Sciatic nerve (tissue), 2 donors: ENCODE measurements at regions not wholly inside any gene's neighbourhood (a gene's known extent, or its start where the extent isn't known, plus 50 kb on each side); places are given as distances from the start of the nearest gene placed in this dataset.

ENCODE experiments used
- ATAC-seq: fragments of 200-7000 bp; cut with Tn5 transposase; one replicate; pipeline ENCODE4 v1.9.1; 2020; ENCODE audit warnings: mild to moderate bottlenecking, moderate library complexity
- DNase-seq: peaks from one replicate; pipeline ENCODE4 v3.0.0-alpha.2; 2020; ENCODE audit warnings: low spot score
- intact Hi-C: fragments of 100-400 bp; cut with DNase I; formaldehyde crosslinking; loops from one replicate; pipeline ENCODE4 v1.14.2; 2022
- donor health status: DM: no; HTN: no; CAD: no.
- donor health status: DM: no; HTN: no; CAD: no.

- intact Hi-C loops, result no loop called here
- DNase-seq (no peak), ATAC-seq (no peak)
Measured at GRCh38 chr13:62358646-62358932, 942.9 kb upstream of the PCDH20 start.

GRCh38 chr13:62357887-62358645, 942.4 kb upstream of the PCDH20 start:
- intact Hi-C loops, result no loop called here
- DNase-seq (no peak), ATAC-seq (no peak)

- intact Hi-C loops, result no loop called here
- ATAC-seq (no peak), DNase-seq (no peak)
Measured at GRCh38 chr13:62356977-62357376, 941.3 kb upstream of the PCDH20 start.

DNA sequence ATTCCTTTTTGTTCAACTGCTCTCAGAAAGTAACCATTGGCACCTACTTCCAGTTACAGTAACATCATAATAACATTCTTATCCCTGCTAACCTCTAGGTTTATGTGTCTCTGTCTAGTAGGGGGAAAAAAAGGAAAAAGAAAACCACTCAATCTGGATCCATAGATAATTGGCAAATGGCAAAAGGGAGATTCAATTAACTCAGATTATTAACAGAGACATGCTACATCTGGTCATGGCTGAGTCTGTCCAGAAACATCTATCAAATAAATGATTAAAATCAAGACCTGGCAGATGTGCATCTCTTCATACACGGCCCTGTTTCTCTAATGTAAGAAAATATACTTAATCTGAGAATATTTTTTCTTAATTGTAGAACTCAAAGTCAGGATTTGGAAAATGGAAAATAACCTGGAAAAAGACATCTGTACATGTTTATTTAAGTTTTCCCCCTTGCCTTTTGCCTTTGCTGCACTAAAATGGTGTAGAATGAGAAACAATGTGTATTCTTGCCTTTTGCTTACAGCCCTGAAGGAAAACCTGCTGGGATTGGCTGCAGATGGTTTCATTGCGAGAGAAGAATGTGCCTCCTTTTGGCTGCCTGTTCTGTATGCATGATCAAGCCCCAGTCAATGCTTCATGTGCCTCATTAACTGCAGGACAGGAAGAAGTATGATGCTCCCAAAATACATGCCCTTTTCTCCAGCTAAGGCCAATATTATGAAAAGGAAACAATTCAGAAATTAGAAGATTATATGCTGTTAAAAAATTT, 921.6 kb upstream of the PCDH20 start:
- intact Hi-C loops, result no loop called here
- no peak for ATAC-seq
- DNase-seq, result no peak

DNA sequence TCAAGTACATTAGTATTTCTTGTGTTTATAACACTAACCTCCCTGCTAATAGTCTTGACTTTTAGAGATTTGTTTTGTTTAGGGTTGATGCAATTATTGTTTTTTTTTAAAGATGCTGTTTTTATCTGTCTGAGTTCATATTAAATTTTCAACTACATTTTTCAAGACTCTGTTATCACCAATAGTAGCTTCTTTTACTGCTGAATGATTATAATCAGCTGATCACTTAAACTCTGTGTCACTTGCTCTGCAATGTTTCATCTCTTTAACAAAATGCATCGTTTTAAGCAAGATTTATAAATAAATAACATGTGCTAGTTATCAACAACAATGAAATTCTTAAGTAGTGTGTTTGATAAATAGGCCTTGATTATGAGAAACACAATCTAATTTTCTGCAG, 920.9 kb upstream of the PCDH20 start:
- no peak for DNase-seq
- intact Hi-C loops, result no loop called here

GRCh38 chr13:62333466-62333865, 917.8 kb upstream of the PCDH20 start:
- intact Hi-C loops, result no loop called here
- ATAC-seq (no peak), DNase-seq (no peak)

More for the DNA sequence above, 920.9 kb upstream of the PCDH20 start:
- ATAC-seq, result no peak

DNA sequence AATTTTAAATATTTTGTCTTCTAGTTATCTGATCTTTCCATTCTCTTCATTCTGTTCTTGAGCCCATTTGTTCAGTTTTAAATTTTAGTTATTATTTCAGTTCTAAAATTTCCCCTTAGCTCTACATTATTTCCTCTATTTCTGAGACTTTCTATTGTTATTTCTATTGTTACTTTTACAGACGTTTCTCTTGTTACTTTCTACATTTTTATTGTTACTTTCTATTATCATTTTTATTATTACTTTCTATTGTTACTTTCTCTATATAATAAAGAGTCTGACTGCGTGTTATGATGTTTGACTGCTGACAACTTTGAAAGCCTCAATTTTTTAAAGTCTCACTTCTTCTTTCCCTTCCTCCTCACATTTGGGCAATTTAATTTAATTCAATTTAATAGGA, 915.7 kb upstream of the PCDH20 start:
- ATAC-seq (no peak), DNase-seq (no peak)
- intact Hi-C loops, result no loop called here

DNA sequence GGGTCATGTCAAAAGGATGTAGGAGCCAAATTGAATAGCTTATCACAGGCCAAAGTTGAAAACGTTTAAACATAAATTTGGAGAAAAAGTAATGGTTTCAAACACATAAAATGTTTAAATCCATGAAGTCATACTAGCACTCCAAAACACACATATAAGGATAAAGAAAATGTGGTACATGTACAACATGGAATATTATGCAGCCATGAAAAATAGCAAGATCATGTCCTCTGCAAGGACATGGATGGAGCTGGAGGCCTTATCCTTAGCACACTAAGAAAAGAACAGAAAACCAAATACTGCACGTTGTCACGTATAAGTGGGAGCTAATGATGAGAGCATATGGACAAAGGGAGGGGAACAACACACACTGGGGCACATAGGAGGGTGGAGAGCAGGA, 911.7 kb upstream of the PCDH20 start:
- intact Hi-C loops, result no loop called here
- no peak for DNase-seq
- no peak for ATAC-seq

GRCh38 chr13:62324842-62325241, 909.2 kb upstream of the PCDH20 start:
- intact Hi-C loops, result no loop called here
- DNase-seq, result no peak

GRCh38 chr13:62321895-62322294, 906.2 kb upstream of the PCDH20 start:
- no peak for ATAC-seq
- intact Hi-C loops, result no loop called here
- DNase-seq, result no peak

More at GRCh38 chr13:62324842-62325241, 909.2 kb upstream of the PCDH20 start:
- no peak for ATAC-seq

GRCh38 chr13:62321139-62321538, 905.5 kb upstream of the PCDH20 start:
- ATAC-seq, result no peak
- intact Hi-C loops, result no loop called here

DNA sequence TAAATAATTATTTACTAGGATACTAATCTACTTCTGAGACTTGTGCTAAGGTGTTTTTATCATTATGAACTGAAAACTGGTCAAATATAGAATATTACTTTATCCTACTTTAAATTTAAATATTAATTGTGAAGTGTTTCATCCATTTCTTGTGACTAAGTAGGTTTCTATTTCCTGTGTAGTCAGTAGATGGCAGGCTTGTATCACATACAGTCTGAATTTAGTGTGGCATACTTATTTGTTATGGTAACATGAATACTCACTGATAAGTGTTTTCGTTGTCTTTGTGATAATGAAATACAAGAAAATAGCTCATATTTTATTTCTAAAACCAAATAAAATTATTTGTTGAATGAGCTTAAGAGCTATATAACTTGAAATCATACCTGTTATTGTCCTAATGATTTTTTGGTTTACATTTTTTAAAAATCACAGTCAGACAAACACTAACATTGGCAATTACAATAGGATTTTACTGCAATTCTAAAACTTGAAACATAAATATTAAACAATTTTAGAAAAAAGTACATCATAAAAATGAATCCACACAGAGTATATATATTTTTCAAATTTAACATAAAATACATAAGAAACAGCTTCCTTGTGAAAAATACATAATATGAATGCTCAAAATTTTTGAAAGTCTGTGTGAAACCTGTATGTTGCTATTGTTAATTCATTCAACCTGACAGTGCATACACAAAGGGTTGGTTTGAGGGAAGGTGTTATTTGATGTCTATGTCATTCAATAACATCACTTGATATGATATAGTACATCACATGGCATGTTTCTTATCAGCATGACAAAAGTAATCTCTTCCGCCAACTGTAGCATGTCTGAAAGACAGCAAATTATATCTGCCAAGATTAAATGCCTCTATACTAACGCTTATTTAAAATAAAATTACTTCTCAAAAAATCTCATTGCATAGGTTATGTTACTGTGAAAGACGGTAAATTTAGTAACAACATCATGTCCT, 904.8 kb upstream of the PCDH20 start:
- ATAC-seq, result no peak
- intact Hi-C loops, result no loop called here
- DNase-seq, result no peak

More at GRCh38 chr13:62321139-62321538, 905.5 kb upstream of the PCDH20 start:
- no peak for DNase-seq

- DNase-seq (no peak), ATAC-seq (no peak)
- intact Hi-C loops, result no loop called here
Measured at GRCh38 chr13:62309904-62310303, 894.3 kb upstream of the PCDH20 start.

- ATAC-seq, result no peak
- DNase-seq, result no peak
- intact Hi-C loops, result no loop called here
Measured at GRCh38 chr13:62305756-62306155, 890.1 kb upstream of the PCDH20 start.

GRCh38 chr13:62302341-62302740, 886.7 kb upstream of the PCDH20 start:
- no peak for DNase-seq
- intact Hi-C loops, result no loop called here
- ATAC-seq, result no peak

- DNase-seq (no peak), ATAC-seq (no peak)
- intact Hi-C loops, result no loop called here
Measured at GRCh38 chr13:62299988-62300387, 884.3 kb upstream of the PCDH20 start.

- no peak for ATAC-seq
- DNase-seq, result no peak
- intact Hi-C loops, result no loop called here
Measured at GRCh38 chr13:62296812-62297211, 881.2 kb upstream of the PCDH20 start.

- intact Hi-C loops, result no loop called here
- DNase-seq, result no peak
Measured at GRCh38 chr13:62294244-62294643, 878.6 kb upstream of the PCDH20 start.

DNA sequence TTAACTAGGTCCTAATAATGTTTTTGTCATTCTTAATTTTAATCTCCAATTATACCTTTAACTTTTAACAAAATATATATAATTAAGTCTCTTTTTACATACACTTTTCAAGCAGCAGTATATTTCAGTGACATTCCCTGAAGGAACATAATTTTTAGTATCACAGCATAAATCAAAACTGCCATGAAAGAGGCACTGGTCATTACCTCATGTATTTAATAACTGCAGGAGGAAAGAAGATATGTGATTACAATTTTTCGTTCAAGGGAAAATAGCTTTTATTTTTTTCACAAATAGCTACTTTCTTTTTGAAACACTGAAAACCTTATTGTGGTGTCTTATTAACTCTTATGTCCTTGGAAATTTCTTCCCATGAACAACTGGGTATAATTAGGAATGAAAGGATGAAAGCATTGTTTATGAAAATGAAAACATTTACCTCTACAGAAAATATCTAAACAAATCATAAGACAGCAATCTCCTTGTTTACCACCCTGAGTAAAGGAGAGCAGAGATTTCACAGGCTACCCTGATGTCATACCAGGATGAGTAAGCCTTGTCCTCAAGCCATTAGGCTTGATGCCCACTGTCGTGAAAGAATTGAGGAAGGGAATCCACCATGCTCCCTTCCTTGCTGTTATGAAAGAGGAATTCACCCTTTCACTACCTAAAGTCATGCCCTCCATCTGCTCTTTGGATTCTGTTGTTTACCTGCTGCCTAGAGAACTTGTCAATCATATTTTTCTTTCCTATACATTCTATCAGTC, 877.2 kb upstream of the PCDH20 start:
- intact Hi-C loops, result no loop called here
- no peak for DNase-seq
- no peak for ATAC-seq

More at GRCh38 chr13:62294244-62294643, 878.6 kb upstream of the PCDH20 start:
- no peak for ATAC-seq
